ENCODE measurements at regions not wholly inside any gene's neighbourhood (a gene's known extent, or its start where the extent isn't known, plus 50 kb on each side); places are given as distances from the start of the nearest gene placed in this dataset.

DNA sequence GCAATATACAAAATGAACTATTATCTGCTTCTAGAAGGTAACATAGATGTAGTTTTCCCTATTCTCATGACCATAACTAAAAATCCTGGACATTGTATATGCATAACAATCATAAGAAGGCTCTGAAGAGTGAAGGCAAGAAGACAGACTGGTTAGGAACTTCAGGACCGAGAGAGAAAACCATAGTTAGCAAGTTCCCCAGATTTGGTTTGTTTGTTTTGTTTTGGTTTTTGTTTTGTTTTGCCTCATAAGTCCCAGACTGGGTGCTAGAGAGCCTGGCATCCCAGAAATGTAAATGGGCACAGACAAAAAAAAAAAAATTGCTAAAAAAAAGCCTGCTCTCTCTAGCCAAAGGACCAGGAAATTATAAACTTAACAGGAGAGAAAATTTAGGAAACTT, 192.2 kb upstream of the FBXO11 start:
- Histone ChIP-seq H3K36me3 (replicated peaks) (no peaks in the 10 kb centered on the region), H3K4me3 (no peak overlapping the region), H3K4me1 (no peaks in the 10 kb centered on the region), H3K27me3 (ENCODE audit: low read depth) (no peaks in the 10 kb centered on the region), H3K9me3 (no peaks in the 10 kb centered on the region)
- in situ Hi-C loops (cut with MboI; ENCODE audit: low sequenced_read_pairs), result no loop called here
- DNase-seq (ENCODE audit: low spot score in 2 of 2), result no peak

DNA sequence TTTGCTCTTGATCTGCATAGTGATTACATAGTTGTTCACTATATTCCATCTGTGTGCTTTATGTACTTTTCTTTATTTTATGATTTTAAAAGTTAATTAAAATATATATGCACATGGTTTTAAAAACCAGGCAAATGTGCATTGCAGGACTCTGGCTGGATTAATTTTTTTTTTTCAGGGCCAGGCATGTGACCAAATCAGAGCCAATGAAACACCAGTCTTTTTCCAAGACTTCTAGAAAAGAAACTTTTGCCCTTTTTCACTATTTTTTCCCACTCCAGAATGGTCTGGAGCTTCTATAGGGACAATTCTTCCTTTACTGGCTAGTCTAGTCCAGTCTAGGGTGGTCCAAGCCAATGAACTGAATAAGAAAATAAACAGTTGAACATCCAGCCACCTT, 198.1 kb upstream of the FBXO11 start:
- in situ Hi-C loops (cut with MboI; ENCODE audit: low sequenced_read_pairs), result no loop called here
- H3K36me3 ChIP-seq (replicated peaks), result no peaks in the 10 kb centered on the region
- H3K9me3 ChIP-seq, result no peaks in the 10 kb centered on the region
- H3K27me3 ChIP-seq (ENCODE audit: low read depth), result no peaks in the 10 kb centered on the region
- H3K4me3 ChIP-seq, result no peak overlapping the region
- DNase-seq (ENCODE audit: low spot score in 2 of 2), result no peak
- peaks cover 8% of the 10 kb centered on the region for H3K4me1 ChIP-seq

DNA sequence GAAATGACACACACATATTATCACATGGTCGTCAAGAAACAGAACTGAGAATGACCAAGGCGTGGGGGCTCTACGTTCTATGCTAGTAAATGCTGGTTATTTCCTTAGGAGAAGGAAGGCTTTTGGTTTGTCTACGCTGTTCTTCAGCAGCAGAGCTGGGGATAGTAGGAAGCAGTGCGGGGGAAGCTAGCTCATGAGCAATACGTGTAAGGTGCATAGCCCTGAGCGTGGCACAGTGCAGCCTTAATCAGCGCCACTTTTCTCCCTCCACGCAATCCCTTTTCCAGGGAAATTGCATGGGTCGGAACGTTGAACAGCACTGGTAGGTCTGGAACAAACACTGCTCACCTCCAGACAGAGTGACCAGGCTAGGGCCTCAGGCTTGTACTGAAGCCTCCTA, 199.6 kb upstream of the FBXO11 start:
- H3K4me3 ChIP-seq, result no peak overlapping the region
- in situ Hi-C loops (cut with MboI; ENCODE audit: low sequenced_read_pairs), result no loop called here

GRCh38 chr2:48107326-48107925, 201.1 kb upstream of the FBXO11 start:
- Histone ChIP-seq H3K27me3 (ENCODE audit: low read depth) (no peaks in the 10 kb centered on the region), H3K4me1 (peaks cover 13% of the 10 kb centered on the region), H3K9me3 (no peaks in the 10 kb centered on the region), H3K4me3 (no peak overlapping the region), H3K36me3 (replicated peaks) (no peaks in the 10 kb centered on the region)
- in situ Hi-C loops (cut with MboI; ENCODE audit: low sequenced_read_pairs), result no loop called here
- no peak for DNase-seq (ENCODE audit: low spot score in 2 of 2)

More for the DNA sequence above, 199.6 kb upstream of the FBXO11 start:
- no peaks in the 10 kb centered on the region for H3K9me3 ChIP-seq
- H3K36me3 ChIP-seq (replicated peaks), result no peaks in the 10 kb centered on the region
- no peak for DNase-seq (ENCODE audit: low spot score in 2 of 2)
- H3K4me1 ChIP-seq, result peaks cover 8% of the 10 kb centered on the region
- no peaks in the 10 kb centered on the region for H3K27me3 ChIP-seq (ENCODE audit: low read depth)

DNA sequence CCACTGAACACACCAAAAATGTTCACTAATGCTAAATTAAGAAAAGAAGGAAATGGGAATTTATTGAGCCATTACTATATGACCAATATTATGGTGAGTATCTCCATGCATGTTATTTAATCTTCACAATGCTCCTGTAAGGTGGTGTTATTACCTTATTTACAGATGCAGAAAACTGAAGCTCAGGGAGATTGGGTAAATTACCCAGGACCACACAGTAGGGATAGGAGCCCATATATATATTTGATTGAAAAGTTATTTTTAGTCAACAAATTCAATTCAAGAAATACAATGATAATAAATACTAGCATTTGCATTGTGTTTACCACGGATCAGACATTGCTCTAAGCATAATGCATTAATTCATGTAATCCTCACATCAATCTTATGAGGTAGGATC, 202.2 kb upstream of the FBXO11 start:
- Histone ChIP-seq H3K36me3 (replicated peaks) (no peaks in the 10 kb centered on the region), H3K4me3 (no peak overlapping the region), H3K9me3 (no peaks in the 10 kb centered on the region), H3K4me1 (peaks cover 13% of the 10 kb centered on the region), H3K27me3 (ENCODE audit: low read depth) (no peaks in the 10 kb centered on the region)
- DNase-seq (ENCODE audit: low spot score in 2 of 2), result no peak
- in situ Hi-C loops (cut with MboI; ENCODE audit: low sequenced_read_pairs), result no loop called here

GRCh38 chr2:48109491-48110204, 203.3 kb upstream of the FBXO11 start:
- Histone ChIP-seq H3K4me1 (peaks cover 13% of the 10 kb centered on the region), H3K27me3 (ENCODE audit: low read depth) (no peaks in the 10 kb centered on the region), H3K9me3 (no peaks in the 10 kb centered on the region), H3K36me3 (replicated peaks) (no peaks in the 10 kb centered on the region), H3K4me3 (no peak overlapping the region)
- in situ Hi-C loops (cut with MboI; ENCODE audit: low sequenced_read_pairs), result no loop called here
- DNase-seq (ENCODE audit: low spot score in 2 of 2), result no peak

GRCh38 chr2:48110492-48110891, 204.0 kb upstream of the FOXN2 start:
- Histone ChIP-seq H3K4me3 (no peak overlapping the region), H3K9me3 (no peaks in the 10 kb centered on the region), H3K27me3 (ENCODE audit: low read depth) (no peaks in the 10 kb centered on the region), H3K4me1 (peaks cover 13% of the 10 kb centered on the region), H3K36me3 (replicated peaks) (no peaks in the 10 kb centered on the region)
- in situ Hi-C loops (cut with MboI; ENCODE audit: low sequenced_read_pairs), result no loop called here
- DNase-seq (ENCODE audit: low spot score in 2 of 2), result no peak

DNA sequence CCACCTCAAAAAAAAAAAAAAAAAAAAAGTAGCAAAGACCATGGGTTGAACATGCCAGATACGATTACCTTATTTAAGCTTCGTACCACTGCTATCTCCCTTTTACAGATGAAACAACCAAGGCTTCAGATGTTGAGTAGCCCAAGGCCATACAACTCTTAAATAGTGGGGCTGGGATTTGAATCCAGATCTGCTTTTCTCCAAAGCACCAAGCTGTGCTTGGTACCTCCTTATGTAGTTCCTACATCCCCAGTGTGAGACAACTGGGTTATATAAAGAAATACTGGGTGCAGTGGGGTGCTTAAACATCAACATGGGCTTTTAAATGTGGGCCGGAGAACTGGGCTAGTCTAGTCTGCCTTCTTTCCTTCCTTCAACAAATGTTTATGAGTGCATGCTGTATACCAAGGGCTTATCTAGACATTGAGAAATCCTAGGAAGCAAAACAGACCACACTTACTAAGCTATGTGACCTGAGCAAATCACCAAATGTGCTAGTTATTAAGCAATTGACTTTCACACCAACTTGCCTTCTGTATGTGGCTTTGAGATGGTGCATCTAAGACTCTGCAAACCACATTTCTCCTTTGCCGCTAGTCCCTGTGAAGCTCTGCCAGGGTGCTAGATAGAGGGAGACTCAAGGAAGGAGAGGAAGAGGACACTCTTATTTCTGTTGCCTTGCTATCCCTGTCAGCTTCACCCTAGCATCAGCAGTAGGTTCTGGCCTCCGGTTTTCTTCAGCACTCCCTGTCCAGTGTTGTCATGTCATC, 201.4 kb upstream of the FOXN2 start:
- Histone ChIP-seq H3K9me3 (peaks cover 3% of the 10 kb centered on the region; the same call in 1 of the 2 replicates), H3K36me3 (replicated peaks) (no peaks in the 10 kb centered on the region), H3K27me3 (ENCODE audit: low read depth) (no peaks in the 10 kb centered on the region), H3K4me3 (no peak overlapping the region), H3K4me1 (peaks cover 5% of the 10 kb centered on the region)
- DNase-seq (ENCODE audit: low spot score in 2 of 2), result no peak
- in situ Hi-C loops (cut with MboI; ENCODE audit: low sequenced_read_pairs), result no loop called here

DNA sequence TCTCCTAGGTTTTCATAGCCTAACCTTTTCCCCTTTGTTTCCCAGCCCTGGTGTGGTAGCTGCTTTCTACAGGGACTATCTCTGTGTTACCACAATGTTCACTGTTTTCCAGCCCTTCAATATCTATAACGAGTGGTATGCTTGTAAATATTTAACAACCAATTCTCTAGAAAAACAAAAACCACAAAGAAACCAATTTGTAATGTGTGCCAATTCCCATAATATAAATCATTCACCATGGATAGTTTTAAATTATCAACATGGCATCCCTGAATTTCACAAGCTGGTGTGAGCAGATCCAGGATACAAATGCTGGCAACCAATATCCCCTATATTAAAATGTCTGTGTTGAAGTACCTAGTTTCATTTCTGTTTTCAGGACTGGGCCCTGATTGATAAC, 200.7 kb upstream of the FOXN2 start:
- no peaks in the 10 kb centered on the region for H3K36me3 ChIP-seq (replicated peaks)
- in situ Hi-C loops (cut with MboI; ENCODE audit: low sequenced_read_pairs), result no loop called here
- peaks cover 3% of the 10 kb centered on the region; the same call in 1 of the 2 replicates for H3K9me3 ChIP-seq
- no peak overlapping the region for H3K4me3 ChIP-seq
- H3K27me3 ChIP-seq (ENCODE audit: low read depth), result no peaks in the 10 kb centered on the region
- H3K4me1 ChIP-seq, result peaks cover 5% of the 10 kb centered on the region
- no peak for DNase-seq (ENCODE audit: low spot score in 2 of 2)

DNA sequence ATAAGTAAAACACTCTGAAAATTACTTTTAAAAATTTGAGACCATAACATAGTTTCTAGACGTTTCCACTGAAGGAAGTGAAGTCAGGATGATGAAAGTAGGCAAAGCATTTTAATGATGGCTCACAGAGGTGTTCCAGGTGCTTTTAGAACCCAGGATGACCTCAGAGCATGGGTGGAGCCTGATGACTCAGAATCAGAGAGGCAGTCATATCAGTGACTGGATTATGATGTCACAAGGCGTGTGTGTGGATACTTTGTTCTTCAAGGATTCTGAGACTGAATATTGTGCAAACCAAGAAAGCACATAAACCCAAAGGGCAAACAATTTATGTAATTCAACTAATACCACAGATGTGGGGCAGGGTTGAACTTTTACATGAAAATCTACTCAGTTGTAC, 200.2 kb upstream of the FOXN2 start:
- peaks cover 5% of the 10 kb centered on the region for H3K4me1 ChIP-seq
- no peaks in the 10 kb centered on the region for H3K36me3 ChIP-seq (replicated peaks)
- in situ Hi-C loops (cut with MboI; ENCODE audit: low sequenced_read_pairs), result no loop called here
- H3K27me3 ChIP-seq (ENCODE audit: low read depth), result no peaks in the 10 kb centered on the region
- DNase-seq (ENCODE audit: low spot score in 2 of 2), result no peak
- H3K4me3 ChIP-seq, result no peak overlapping the region
- peaks cover 3% of the 10 kb centered on the region; the same call in 1 of the 2 replicates for H3K9me3 ChIP-seq

DNA sequence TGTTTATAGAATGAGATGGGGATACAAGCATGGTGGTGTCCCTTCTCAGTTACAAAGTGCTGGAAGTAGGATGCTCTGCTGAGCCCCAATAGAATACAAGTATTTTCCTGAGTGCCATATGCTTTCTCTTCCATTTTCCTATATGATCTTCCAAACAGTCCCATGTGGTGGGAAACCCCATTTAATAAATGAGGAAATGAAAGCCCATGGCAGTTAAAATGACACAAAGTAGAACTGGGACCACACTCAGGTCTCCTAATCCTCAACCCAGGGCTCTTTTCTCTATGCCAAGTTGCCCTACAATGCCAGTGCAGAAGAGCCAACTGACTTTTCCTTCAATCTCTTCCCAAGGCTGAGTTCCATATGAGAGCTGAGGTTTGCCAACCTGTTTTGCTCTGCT, 198.0 kb upstream of the FOXN2 start:
- no peak for DNase-seq (ENCODE audit: low spot score in 2 of 2)
- in situ Hi-C loops (cut with MboI; ENCODE audit: low sequenced_read_pairs), result no loop called here
- H3K9me3 ChIP-seq, result peaks cover 3% of the 10 kb centered on the region; the same call in 1 of the 2 replicates
- peaks cover 5% of the 10 kb centered on the region for H3K4me1 ChIP-seq
- no peaks in the 10 kb centered on the region for H3K36me3 ChIP-seq (replicated peaks)
- no peaks in the 10 kb centered on the region for H3K27me3 ChIP-seq (ENCODE audit: low read depth)
- no peak overlapping the region for H3K4me3 ChIP-seq

- H3K4me3 ChIP-seq, result no peak overlapping the region
- no peak for DNase-seq (ENCODE audit: low spot score in 2 of 2)
- H3K36me3 ChIP-seq (replicated peaks), result no peaks in the 10 kb centered on the region
- H3K4me1 ChIP-seq, result no peaks in the 10 kb centered on the region
- in situ Hi-C loops (cut with MboI; ENCODE audit: low sequenced_read_pairs), result no loop called here
- H3K27me3 ChIP-seq (ENCODE audit: low read depth), result no peaks in the 10 kb centered on the region
- H3K9me3 ChIP-seq, result peaks cover 3% of the 10 kb centered on the region; the same call in 1 of the 2 replicates
Observed at GRCh38 chr2:48118895-48119294, 195.6 kb upstream of the FOXN2 start.

DNA sequence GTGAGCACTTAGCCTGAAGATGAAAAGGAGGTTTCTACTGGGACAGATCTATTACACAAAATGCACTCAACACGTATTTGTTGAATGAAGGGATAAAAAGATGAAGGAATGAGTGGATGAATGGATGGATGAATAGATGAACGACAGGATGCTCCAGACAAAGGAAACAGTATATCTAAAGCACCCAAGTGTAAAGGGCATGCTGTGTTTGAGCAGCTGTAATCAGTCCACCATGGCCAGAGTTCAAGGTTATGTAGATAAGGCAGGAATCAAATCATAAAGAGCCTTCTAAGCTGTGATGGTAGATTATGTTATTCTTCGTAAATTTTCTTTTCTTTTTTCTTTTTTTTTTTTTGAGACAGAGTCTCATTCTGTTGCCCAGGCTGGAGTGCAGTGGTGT, 194.4 kb upstream of the FOXN2 start:
- Histone ChIP-seq H3K27me3 (ENCODE audit: low read depth) (no peaks in the 10 kb centered on the region), H3K9me3 (peaks cover 3% of the 10 kb centered on the region; the same call in 1 of the 2 replicates), H3K36me3 (replicated peaks) (no peaks in the 10 kb centered on the region), H3K4me1 (no peaks in the 10 kb centered on the region), H3K4me3 (no peak overlapping the region)
- no peak for DNase-seq (ENCODE audit: low spot score in 2 of 2)
- in situ Hi-C loops (cut with MboI; ENCODE audit: low sequenced_read_pairs), result no loop called here

DNA sequence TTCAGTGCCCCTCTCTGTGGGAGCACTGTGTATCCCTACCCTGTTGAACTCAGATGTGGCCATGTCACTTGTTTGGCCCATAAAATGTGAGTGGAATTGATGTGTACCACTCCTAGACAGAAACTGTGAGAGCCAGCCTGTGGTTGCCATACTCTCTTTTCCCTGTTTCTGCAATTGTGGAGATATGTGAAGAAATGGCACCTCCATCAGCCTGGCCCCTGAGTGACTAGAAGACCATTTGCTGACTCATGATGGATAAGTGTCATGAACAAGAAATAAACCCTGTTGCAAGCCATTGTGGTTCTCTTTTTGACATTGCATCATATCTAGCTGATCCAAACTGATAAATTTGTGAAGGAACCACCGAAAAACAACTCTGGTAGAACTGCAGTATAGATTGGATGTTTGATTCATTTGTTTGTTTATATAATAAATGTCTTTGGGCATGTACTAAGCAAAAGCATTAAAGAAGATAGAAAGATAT, 193.7 kb upstream of the FOXN2 start:
- H3K4me3 ChIP-seq, result no peak overlapping the region
- DNase-seq (ENCODE audit: low spot score in 2 of 2), result no peak
- in situ Hi-C loops (cut with MboI; ENCODE audit: low sequenced_read_pairs), result no loop called here
- H3K27me3 ChIP-seq (ENCODE audit: low read depth), result no peaks in the 10 kb centered on the region
- no peaks in the 10 kb centered on the region for H3K4me1 ChIP-seq
- H3K36me3 ChIP-seq (replicated peaks), result no peaks in the 10 kb centered on the region
- H3K9me3 ChIP-seq, result peaks cover 3% of the 10 kb centered on the region; the same call in 1 of the 2 replicates

All from HAP-1 (cell line).